ENCODE measurements at regions not wholly inside any gene's neighbourhood (a gene's known extent, or its start where the extent isn't known, plus 50 kb on each side); places are given as distances from the start of the nearest gene placed in this dataset.

DNA sequence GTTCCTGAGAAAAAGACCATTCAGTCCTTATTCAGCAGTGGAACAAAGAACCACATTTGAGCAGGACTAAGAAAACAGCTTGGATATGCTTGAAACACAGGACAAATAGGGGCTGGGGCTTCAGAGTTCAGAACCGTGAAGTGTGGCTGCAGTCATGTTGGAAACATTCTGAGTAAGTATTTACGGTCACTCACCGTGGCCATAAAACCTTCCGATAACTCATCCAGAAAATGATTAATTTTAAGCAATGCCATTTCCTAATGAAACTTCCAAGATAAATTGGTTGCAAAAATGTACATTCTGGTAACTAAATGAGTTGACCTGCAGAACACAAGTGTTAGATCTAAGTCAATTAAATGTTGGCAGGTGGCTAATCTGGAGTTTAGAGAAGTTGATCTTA lies 279.2 kb downstream of the CXCL12 start:
- TF ChIP-seq, protein P1, sequence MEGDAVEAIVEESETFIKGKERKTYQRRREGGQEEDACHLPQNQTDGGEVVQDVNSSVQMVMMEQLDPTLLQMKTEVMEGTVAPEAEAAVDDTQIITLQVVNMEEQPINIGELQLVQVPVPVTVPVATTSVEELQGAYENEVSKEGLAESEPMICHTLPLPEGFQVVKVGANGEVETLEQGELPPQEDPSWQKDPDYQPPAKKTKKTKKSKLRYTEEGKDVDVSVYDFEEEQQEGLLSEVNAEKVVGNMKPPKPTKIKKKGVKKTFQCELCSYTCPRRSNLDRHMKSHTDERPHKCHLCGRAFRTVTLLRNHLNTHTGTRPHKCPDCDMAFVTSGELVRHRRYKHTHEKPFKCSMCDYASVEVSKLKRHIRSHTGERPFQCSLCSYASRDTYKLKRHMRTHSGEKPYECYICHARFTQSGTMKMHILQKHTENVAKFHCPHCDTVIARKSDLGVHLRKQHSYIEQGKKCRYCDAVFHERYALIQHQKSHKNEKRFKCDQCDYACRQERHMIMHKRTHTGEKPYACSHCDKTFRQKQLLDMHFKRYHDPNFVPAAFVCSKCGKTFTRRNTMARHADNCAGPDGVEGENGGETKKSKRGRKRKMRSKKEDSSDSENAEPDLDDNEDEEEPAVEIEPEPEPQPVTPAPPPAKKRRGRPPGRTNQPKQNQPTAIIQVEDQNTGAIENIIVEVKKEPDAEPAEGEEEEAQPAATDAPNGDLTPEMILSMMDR (IDR thresholded peaks at IDR 0.05; ENCODE audit: low read length), result no peak
- TF ChIP-seq EZH2 (optimal IDR thresholded peaks at IDR 0.05; ENCODE audit: low read depth, low read length) (no peak), EZH2phosphoT487 (IDR thresholded peaks at IDR 0.05; ENCODE audit: low read length) (no peak)
